Subcutaneous abdominal adipose tissue (tissue), 5 donors: ENCODE measurements at regions not wholly inside any gene's neighbourhood (a gene's known extent, or its start where the extent isn't known, plus 50 kb on each side); places are given as distances from the start of the nearest gene placed in this dataset.

Experiments
- H3K27ac ChIP-seq: one replicate; pipeline ENCODE4 v1.7.0; 2013; ENCODE audit warnings: low read depth, mild to moderate bottlenecking, inconsistent platforms, low read length, moderate library complexity
- H3K27me3 ChIP-seq, 5 donors: one replicate each; pipeline ENCODE4 v1.7.0; 2013; ENCODE audit warnings: low read length in 5 of 5, inconsistent platforms in 1 of 5; ENCODE audit not compliant: control insufficient read depth in 5 of 5, insufficient read depth in 4 of 5
- H3K36me3 ChIP-seq, 5 donors: one replicate each; pipeline ENCODE4 v1.7.0; 2013; ENCODE audit warnings: low read length in 5 of 5; ENCODE audit not compliant: control insufficient read depth in 5 of 5, insufficient read depth in 5 of 5
- H3K4me1 ChIP-seq, 5 donors: one replicate each; pipeline ENCODE4 v1.7.0; 2013; ENCODE audit warnings: low read length in 5 of 5, mild to moderate bottlenecking in 3 of 5, moderate library complexity in 1 of 5; ENCODE audit not compliant: control insufficient read depth in 5 of 5, insufficient read depth in 5 of 5
- H3K4me3 ChIP-seq, 5 donors: one replicate each; pipeline ENCODE4 v1.7.0; 2013; ENCODE audit warnings: low read length in 5 of 5, low read depth in 1 of 5
- H3K9ac ChIP-seq, 5 donors: one replicate each; pipeline ENCODE4 v1.7.0; 2013; ENCODE audit warnings: low read length in 5 of 5, mild to moderate bottlenecking in 4 of 5, moderate library complexity in 3 of 5
- H3K9me3 ChIP-seq, 5 donors: one replicate each; pipeline ENCODE4 v1.7.0; 2013; ENCODE audit warnings: low read length in 5 of 5; ENCODE audit not compliant: control insufficient read depth in 5 of 5
- donor health status: healthy.
- donor health status: healthy.
- donor health status: healthy.
- donor health status: healthy.
- donor health status: healthy.

DNA sequence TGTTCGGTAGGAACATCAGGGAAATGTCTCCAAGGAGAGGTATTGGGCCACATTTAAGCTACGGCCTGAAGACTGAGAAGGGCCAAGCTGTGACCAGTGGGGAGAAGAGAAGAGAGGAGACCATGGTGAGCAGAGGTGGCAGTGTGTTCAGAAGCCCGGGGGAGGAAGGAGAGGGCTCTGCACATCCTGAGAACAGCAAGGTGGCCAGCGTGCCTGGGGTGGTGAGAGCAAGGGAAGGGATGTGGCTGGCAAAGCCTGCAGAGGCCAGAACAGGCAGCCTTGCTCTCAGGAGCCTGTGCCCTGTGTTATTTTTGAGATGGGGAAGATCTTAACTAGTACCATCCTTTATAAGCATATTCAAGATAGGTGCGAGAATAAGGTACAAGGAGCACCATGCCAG lies 933.5 kb upstream of the EEF2KMT start:
- Histone ChIP-seq H3K4me1 (no peaks in the 10 kb centered on the region), H3K9ac (no peak overlapping the region), H3K9me3 (peaks cover 0 to 7% (median 0%) of the 10 kb centered on the region in 5 donors), H3K27ac (no peak overlapping the region), H3K27me3 (no peaks in the 10 kb centered on the region), H3K4me3 (no peak overlapping the region), H3K36me3 (no peaks in the 10 kb centered on the region)

DNA sequence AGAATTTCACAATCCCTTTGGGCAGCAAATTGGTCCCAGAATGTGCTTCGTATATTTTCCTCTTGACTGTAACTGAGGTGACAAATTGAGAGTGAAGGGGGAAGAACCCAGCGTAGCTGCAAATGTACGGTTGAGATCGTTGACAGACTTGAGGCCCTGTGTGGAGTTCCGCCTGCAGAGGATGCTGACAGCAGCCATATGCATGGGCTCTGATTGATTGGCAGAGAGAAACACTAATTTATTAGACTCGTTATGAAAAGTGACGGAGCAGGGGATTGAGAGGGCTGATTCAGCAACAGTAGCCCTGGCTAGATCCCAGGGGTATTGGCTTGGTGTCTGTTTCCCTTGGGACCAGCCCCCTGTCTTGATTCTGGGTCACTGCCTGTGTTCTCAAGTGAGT lies 930.1 kb upstream of the EEF2KMT start:
- no peak overlapping the region for H3K9ac ChIP-seq
- H3K27me3 ChIP-seq: no peaks in the 10 kb centered on the region
- no peak overlapping the region for H3K27ac ChIP-seq
- peaks cover 0 to 3% (median 0%) of the 10 kb centered on the region in 5 donors for H3K9me3 ChIP-seq
- no peak overlapping the region for H3K4me3 ChIP-seq
- no peaks in the 10 kb centered on the region for H3K4me1 ChIP-seq
- no peaks in the 10 kb centered on the region for H3K36me3 ChIP-seq

DNA sequence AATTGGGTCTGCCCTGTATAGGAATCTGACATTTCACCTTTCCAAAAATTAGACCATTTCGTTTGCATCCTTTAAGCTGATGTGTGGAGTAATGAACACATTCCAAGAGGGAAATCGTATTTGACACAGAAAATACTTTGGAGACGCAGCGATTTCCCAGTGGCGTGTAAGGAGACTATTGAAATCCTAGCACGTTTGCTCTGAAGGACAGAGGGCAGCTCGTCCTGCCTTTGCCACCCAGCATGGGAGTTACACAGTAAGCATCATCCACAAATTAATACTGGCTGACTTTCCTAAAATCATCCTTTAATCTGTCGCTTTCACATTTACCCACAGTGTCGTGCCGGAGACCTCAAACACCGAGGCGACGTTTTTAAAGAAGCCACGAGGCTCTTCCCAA lies 925.9 kb upstream of the EEF2KMT start:
- H3K4me1 ChIP-seq: no peaks in the 10 kb centered on the region
- no peaks in the 10 kb centered on the region for H3K36me3 ChIP-seq
- H3K9ac ChIP-seq: no peak overlapping the region
- H3K4me3 ChIP-seq: no peak overlapping the region
- peaks cover 13 to 24% (median 19%) of the 10 kb centered on the region in 5 donors for H3K27me3 ChIP-seq
- H3K27ac ChIP-seq: no peak overlapping the region
- no peaks in the 10 kb centered on the region for H3K9me3 ChIP-seq

DNA sequence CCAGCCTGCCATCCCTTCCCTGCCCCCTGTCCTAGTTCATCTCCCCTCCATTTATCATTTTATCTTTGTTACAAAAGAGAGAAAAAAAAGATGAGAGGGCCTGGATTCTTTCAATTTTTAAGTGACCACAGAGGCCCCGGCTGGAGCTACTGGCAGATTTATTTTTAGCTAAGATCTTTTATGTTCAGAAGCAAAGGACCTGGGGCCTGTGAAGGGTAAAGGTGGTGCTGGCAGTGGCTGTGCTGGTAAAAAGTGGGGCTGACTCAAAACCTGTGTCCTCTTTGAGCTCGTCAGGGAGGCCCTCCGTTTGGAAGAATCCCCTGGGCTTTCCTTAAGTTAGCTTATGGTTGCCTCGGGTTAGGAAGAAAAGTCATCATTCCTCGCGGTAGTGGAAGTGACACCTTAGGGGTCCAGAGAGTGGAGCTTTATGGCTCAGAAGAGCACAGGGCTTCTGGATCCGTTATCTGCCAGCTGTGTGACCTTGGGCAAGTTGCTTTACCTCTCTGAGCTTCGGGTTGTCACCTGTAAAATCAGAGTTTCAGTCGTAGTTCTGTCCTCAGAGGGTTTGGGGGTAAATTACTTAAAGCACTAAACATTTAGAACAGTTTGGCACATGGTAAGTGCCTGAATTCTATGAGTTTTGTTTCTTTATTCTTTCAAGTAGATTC lies 923.8 kb upstream of the EEF2KMT start:
- no peak overlapping the region for H3K4me3 ChIP-seq
- peaks cover 19 to 34% (median 27%) of the 10 kb centered on the region in 5 donors for H3K27me3 ChIP-seq
- no peaks in the 10 kb centered on the region for H3K9me3 ChIP-seq
- no peaks in the 10 kb centered on the region for H3K36me3 ChIP-seq
- H3K27ac ChIP-seq: no peak overlapping the region
- H3K9ac ChIP-seq: no peak overlapping the region
- H3K4me1 ChIP-seq: no peaks in the 10 kb centered on the region

DNA sequence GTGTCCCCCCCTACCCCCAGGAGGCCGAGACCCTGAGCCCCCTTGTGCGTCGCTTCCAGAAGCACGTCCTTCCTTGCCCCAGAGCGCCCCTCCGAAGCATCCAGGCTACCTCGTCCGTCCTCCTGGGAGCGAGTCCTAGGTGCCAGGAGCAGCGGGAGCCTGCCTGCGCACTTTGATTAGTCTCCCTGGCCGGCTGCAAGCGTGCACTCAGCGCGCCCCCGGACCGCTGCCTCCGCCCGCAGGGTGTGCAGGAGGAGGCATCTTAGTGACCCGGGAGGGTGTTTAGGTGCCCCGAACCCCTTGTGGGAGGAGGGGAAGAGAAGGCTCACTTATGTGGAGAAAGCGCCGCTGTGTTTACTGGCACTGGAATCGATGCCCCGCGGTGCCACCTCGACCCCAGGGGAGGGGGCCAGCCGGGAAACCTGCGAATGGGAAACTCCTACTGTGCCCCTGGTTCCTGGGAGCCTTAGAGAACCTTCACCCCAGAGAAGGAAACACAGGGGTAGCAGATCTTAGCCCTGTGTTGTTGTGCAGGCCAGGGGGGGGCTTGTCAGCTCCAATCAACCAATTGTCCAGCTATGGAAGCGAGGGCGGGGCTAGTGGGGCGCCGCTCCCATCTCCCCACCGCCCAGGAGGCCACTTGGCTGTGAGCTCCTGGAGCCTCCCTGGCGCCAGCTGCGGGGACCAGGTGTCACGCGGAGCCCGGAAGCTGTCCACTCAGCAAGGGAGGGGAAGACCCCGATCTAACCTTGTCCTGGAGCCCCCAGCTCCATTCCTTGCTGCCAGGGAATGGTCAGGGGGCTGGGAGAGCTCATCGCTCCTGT lies 922.8 kb upstream of the EEF2KMT start:
- Histone ChIP-seq H3K4me3 (no peak overlapping the region), H3K9ac (no peak overlapping the region), H3K36me3 (peaks cover 0 to under 1% (median 0%) of the 10 kb centered on the region in 5 donors), H3K9me3 (peaks cover 0 to 4% (median 0%) of the 10 kb centered on the region in 5 donors), H3K27me3 (peaks cover 19 to 34% (median 27%) of the 10 kb centered on the region in 5 donors), H3K27ac (no peak overlapping the region), H3K4me1 (no peaks in the 10 kb centered on the region)

DNA sequence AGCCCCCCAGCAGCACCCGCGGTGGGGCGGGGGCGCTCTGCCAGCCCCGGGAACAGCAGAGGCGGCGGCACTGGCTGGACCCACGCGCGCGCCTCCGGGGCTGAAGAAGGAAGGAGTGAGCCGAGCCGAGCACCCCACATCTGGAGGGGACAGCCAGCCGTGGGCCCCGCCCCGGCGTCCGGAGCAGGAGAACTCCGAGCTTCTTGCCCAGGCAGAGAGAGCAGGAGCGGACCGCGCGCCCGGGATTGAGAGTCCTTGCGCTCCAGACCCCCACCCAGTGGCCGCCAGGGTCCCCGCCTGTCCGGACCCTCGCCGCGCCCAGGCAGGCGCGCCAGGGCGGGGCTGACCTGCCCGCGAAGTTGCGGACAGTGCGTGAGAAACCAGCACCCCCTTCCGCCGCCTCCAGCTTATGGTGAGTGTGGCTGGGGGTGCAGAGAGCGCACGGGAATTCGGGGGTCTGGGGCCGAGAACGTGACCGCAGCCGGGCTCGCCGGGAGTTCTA lies 921.9 kb upstream of the EEF2KMT start:
- H3K4me3 ChIP-seq: no peak overlapping the region
- peaks cover 0 to 5% (median under 1%) of the 10 kb centered on the region in 5 donors for H3K9me3 ChIP-seq
- H3K4me1 ChIP-seq: no peaks in the 10 kb centered on the region
- no peak overlapping the region for H3K27ac ChIP-seq
- peaks cover 0 to 2% (median 0%) of the 10 kb centered on the region in 5 donors for H3K36me3 ChIP-seq
- no peak overlapping the region for H3K9ac ChIP-seq
- H3K27me3 ChIP-seq: peaks cover 19 to 34% (median 27%) of the 10 kb centered on the region in 5 donors

DNA sequence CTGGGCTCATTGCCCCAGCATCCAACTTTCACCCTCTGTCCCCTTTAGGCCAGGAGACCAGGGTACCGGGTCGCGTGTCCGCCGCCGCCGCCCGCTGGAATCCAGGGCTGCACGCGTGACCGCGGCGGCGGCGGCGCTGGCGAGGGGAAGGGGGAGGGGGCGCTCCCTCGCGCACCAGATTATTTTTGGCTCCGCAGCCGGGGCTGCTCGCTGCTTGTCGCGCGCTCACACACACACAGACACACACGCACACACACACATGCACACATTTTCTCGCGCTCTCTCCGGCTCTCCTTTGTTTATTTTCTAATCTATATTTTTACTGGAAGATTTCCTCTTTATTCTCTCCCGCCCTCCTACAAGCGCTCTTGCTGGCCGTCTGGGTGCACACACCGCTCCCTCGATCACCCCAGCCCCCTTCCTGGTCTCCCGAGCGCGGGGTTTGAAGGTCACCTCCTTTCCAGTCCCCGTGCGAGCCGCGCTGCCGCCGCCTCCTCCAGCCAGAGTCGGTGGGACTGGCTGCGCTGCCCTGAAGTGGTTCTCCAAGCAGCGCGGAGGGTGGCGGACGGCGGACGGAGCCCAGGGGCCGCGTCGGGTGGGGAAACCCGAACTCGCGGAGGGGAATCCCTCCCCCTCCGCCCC lies 921.4 kb upstream of the EEF2KMT start:
- Histone ChIP-seq H3K27ac (no peak overlapping the region), H3K4me1 (no peaks in the 10 kb centered on the region), H3K9me3 (peaks cover 0 to 5% (median 3%) of the 10 kb centered on the region in 5 donors), H3K9ac (no peak overlapping the region), H3K36me3 (peaks cover 0 to 2% (median 0%) of the 10 kb centered on the region in 5 donors), H3K27me3 (peaks cover 19 to 34% (median 27%) of the 10 kb centered on the region in 5 donors), H3K4me3 (no peak overlapping the region)

DNA sequence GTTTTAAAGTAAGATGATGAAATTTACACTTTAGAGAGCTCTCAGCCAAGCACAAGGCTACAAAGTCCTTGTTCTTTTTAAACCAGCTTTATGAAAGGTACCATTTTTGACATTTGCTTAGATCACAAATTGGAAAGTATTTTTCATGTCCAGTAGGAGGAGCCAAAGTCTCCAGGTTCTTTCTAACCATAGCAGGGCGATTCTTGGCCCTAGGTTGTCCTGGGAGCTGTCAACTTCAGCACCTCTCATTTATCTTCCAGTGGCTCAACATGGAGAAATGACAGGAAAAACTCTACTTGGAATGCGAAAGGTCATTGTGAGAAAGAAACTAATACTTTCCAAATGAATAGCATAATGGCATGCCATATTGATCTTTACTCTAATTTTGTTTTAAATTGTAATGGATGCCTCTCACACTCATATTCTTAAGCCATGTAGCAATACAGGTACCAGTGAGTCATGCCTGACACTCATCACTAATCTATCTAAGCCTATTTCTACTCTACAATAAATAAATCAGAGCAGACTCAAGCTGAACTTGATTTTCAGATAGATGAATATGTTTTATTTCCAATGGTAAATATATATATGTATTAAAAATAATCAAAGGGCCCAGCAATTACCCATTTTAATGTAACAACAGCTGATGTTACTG lies 919.1 kb upstream of the EEF2KMT start:
- Histone ChIP-seq H3K9ac (no peak overlapping the region), H3K27me3 (peaks cover 19 to 32% (median 27%) of the 10 kb centered on the region in 5 donors), H3K9me3 (peaks cover 0 to 5% (median 3%) of the 10 kb centered on the region in 5 donors), H3K4me3 (no peak overlapping the region), H3K4me1 (no peaks in the 10 kb centered on the region), H3K36me3 (peaks cover 0 to 2% (median 0%) of the 10 kb centered on the region in 5 donors), H3K27ac (no peak overlapping the region)

DNA sequence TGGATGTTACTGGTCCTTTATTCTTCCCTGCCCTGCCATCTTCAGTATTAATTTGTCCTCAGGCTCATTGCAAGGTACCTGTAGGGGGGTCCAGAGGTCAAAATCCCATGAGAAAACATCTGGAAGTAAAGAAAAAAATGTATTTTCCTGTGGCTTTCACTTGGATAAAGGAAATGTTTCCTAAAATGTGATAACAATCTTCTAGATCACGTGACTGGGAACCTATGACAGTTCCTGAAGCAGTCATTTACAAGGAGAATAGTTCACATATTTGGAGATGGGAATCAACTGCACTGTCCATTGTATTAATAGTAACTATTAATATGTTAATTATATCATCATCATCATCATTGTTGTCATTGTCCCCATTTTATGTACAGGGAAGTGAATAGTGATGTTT lies 915.1 kb upstream of the EEF2KMT start:
- Histone ChIP-seq H3K4me1 (no peaks in the 10 kb centered on the region), H3K9ac (no peak overlapping the region), H3K27ac (no peak overlapping the region), H3K36me3 (peaks cover 0 to 2% (median 0%) of the 10 kb centered on the region in 5 donors), H3K4me3 (no peak overlapping the region), H3K9me3 (peaks cover 0 to 5% (median 3%) of the 10 kb centered on the region in 5 donors), H3K27me3 (peaks cover 0 to 3% (median 2%) of the 10 kb centered on the region in 5 donors)
